Pancreas (tissue), 10 donors: ENCODE measurements at regions not wholly inside any gene's neighbourhood (a gene's known extent, or its start where the extent isn't known, plus 50 kb on each side); places are given as distances from the start of the nearest gene placed in this dataset.
A peak's percentile ranks its signal among the peaks of the same experiment; 100 is the strongest.

Experiments
- ATAC-seq, 4 donors: fragments of 200-7000 bp; cut with Tn5 transposase; one replicate each; pipeline versions ENCODE4 v1.8.0 to v1.9.1; 2020; ENCODE audit warnings: mild to moderate bottlenecking in 4 of 4, moderate library complexity in 4 of 4
- DNase-seq, 6 donors: peaks; one replicate each; pipeline ENCODE4 v3.0.0-alpha.2; 2020
- FAIRE-seq: peaks from 2 replicates; lab custom pipeline; 2012; peaks lifted over from hg19 to GRCh38; lab: Jason Lieb, UNC
- H3K27ac ChIP-seq, 4 donors: fragments of 200-600 bp; sonication (generic); 1 replicate in 3 of 4; 2 replicates in 1 of 4; pipeline versions ENCODE4 v1.5.0 to v1.8.0; 2020
- H3K27me3 ChIP-seq, 4 donors: fragments of 200-600 bp; one replicate each; pipeline ENCODE4 v1.8.0; 2021
- H3K36me3 ChIP-seq, 3 donors: fragments of 200-600 bp; sonication (generic) in 1 of 3; one replicate each; pipeline versions ENCODE4 v1.5.0 to v1.8.0; 2020 to 2021
- H3K4me1 ChIP-seq, 3 donors: fragments of 200-600 bp; one replicate each; pipeline ENCODE4 v1.8.0; 2021
- H3K4me3 ChIP-seq, 4 donors: fragments of 200-600 bp; sonication (generic) in 2 of 4; one replicate each; pipeline versions ENCODE4 v1.5.0 to v1.8.0; 2020 to 2021
- H3K9me3 ChIP-seq, 4 donors: fragments of 200-600 bp; one replicate each; pipeline ENCODE4 v1.8.0; 2021
- CTCF ChIP-seq, 4 donors: fragments of 200-600 bp; sonication (generic) in 3 of 4; IDR thresholded peaks; one replicate each; pipeline versions ENCODE4 v1.5.0 to v1.8.0; 2021; ENCODE audit warnings: antibody characterized with exemption in 4 of 4
- WGBS, 2 donors: extraction: QIAGEN DNeasy Blood & Tissue Kit; methylation state at CpG; one replicate each; pipeline ENCODE4 v1.1.7; 2013; 5-methylcytosine and 5-hydroxymethylcytosine counted together
- intact Hi-C, 3 donors: fragments of 100-400 bp; cut with DNase I; formaldehyde crosslinking; loops; one replicate each; pipeline versions ENCODE4 v1.11.1 to v1.14.2; 2022
- donor health status: healthy with polysubstance abuse.
- donor health status: DM: no; HTN: no; CAD: no; lungs with moderate emphysema.
- donor health status: DM: no; HTN: no; CAD: no.
- donor health status: control.
- donor health status: control.
- donor health status: Bipolar disorder and iron deficiency.
- donor health status: DM: yes; HTN: yes; CAD: no.
- donor health status: DM: no; HTN: no; CAD: no.
- donor health status: DM: no; HTN: no; CAD: no.
- donor health status: DM: yes; HTN: yes; CAD: no.

- Histone ChIP-seq H3K36me3 (no peaks in the 10 kb centered on the region), H3K27me3 (no peaks in the 10 kb centered on the region), H3K4me1 (no peaks in the 10 kb centered on the region), H3K9me3 (no peaks in the 10 kb centered on the region), H3K4me3 (no peak overlapping the region), H3K27ac (no peak overlapping the region)
- DNase-seq (peak in 2 of 6 donors; percentile 41 to 58), ATAC-seq (no peak), FAIRE-seq (no peak)
- no peak for TF ChIP-seq CTCF (IDR thresholded peaks at IDR 0.05)
- WGBS, 2 donors, result 92 to 93% methylated on average over 21 of the region's 21 CpGs
- intact Hi-C loops, result no loop called here
These were observed 1059.6 kb downstream of the TECRL start for GRCh38 chr4:63349674-63350025.

GRCh38 chr4:63348735-63349673 is 1060.2 kb downstream of the TECRL start:
- Histone ChIP-seq H3K9me3 (no peaks in the 10 kb centered on the region), H3K4me3 (no peak overlapping the region), H3K36me3 (no peaks in the 10 kb centered on the region), H3K4me1 (no peaks in the 10 kb centered on the region), H3K27ac (no peak overlapping the region), H3K27me3 (no peaks in the 10 kb centered on the region)
- 81 to 90% methylated on average over 55 to 58 of the region's 58 CpGs for WGBS, 2 donors
- ATAC-seq, result no peak
- FAIRE-seq, result no peak
- TF ChIP-seq CTCF (IDR thresholded peaks at IDR 0.05), result no peak
- intact Hi-C loops, result no loop called here
- DNase-seq, result peak in 3 of 6 donors; percentile 8 to 78 (median 45)

GRCh38 chr4:63325140-63325539 is 1084.1 kb downstream of the TECRL start:
- intact Hi-C loops, result no loop called here
- DNase-seq, result no peak
- no peaks in the 10 kb centered on the region for H3K36me3 ChIP-seq
- H3K27me3 ChIP-seq, result no peaks in the 10 kb centered on the region
- no peak for FAIRE-seq
- ATAC-seq, result no peak
- no peaks in the 10 kb centered on the region for H3K4me1 ChIP-seq
- 5 to 26% methylated on average over 1 of the region's 1 CpG for WGBS, 2 donors
- no peak overlapping the region for H3K4me3 ChIP-seq
- no peaks in the 10 kb centered on the region for H3K9me3 ChIP-seq
- no peak overlapping the region for H3K27ac ChIP-seq
- no peak for TF ChIP-seq CTCF (IDR thresholded peaks at IDR 0.05)

- ATAC-seq (no peak), FAIRE-seq (no peak), DNase-seq (no peak)
- Histone ChIP-seq H3K27ac (no peak overlapping the region), H3K36me3 (no peaks in the 10 kb centered on the region), H3K9me3 (no peaks in the 10 kb centered on the region), H3K4me1 (no peaks in the 10 kb centered on the region), H3K4me3 (no peak overlapping the region), H3K27me3 (no peaks in the 10 kb centered on the region)
- 0% methylated on average over 1 of the region's 1 CpG for WGBS, 2 donors
- TF ChIP-seq CTCF (IDR thresholded peaks at IDR 0.05), result no peak
- intact Hi-C loops, result no loop called here
These were observed 1092.6 kb downstream of the TECRL start for GRCh38 chr4:63316633-63317032.

GRCh38 chr4:63315651-63316050 is 1093.6 kb downstream of the TECRL start:
- Histone ChIP-seq H3K36me3 (no peaks in the 10 kb centered on the region), H3K4me1 (no peaks in the 10 kb centered on the region), H3K9me3 (no peaks in the 10 kb centered on the region), H3K27me3 (no peaks in the 10 kb centered on the region), H3K27ac (no peak overlapping the region), H3K4me3 (no peak overlapping the region)
- DNase-seq (no peak), ATAC-seq (no peak), FAIRE-seq (no peak)
- intact Hi-C loops, result no loop called here
- no peak for TF ChIP-seq CTCF (IDR thresholded peaks at IDR 0.05)
- WGBS, 2 donors, result 18 to 27% methylated on average over 2 of the region's 2 CpGs
